ENCODE measurements at regions not wholly inside any gene's neighbourhood (a gene's known extent, or its start where the extent isn't known, plus 50 kb on each side); places are given as distances from the start of the nearest gene placed in this dataset.
"Not testable (repeated sequence)": the region's sequence is repeated elsewhere in the genome, so short reads cannot be mapped to it uniquely, and the experiment has no call there.

- no peak for DNase-seq
Measured at GRCh38 chr3:137642831-137643230, 121.3 kb upstream of the SOX14 start.

DNA sequence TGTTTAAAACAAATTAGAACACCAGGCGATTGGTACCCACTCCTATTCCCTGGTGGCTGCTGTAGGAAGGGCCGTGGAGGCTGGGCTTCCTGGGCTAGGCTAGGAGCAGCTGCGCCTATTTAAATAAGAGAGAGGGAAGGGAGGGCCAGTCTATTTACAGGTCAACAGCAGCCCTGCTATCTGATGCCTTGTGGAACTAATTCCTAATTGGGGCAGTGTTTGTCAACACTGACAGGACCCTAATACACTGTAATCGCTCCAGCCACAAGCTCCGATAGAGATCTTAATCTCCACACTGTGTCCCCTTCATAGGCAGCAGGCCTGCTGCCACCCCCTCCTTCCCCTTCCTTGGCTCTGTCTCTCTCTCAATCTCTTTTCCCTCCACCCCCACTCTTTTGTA is 116.9 kb upstream of the SOX14 start:
- no peak for DNase-seq

DNA sequence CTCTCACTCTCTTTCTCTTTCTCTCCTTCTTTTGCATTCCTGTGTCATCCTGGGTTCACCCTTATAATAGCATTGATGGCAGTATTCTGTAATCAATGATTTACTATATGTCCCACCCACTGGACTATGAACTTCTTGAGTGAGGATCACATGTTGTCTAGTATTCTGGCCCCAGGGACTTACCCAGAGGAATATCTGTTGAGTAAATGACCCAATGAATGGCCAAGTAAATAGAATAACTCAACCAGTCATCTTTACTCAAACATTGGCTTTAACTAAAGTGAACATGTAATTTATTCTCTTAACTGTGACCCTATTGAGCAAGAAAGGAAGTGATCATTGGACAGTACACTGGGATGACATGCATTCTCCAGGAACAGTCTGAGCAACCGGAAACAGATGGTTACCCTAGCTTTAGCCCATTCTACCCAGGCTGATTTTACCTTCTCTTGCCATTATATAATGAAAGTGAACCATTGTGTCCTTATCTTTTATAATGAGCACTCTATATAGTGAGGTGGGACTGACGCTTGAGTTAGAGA is 94.5 kb upstream of the SOX14 start:
- no peak for DNase-seq

DNA sequence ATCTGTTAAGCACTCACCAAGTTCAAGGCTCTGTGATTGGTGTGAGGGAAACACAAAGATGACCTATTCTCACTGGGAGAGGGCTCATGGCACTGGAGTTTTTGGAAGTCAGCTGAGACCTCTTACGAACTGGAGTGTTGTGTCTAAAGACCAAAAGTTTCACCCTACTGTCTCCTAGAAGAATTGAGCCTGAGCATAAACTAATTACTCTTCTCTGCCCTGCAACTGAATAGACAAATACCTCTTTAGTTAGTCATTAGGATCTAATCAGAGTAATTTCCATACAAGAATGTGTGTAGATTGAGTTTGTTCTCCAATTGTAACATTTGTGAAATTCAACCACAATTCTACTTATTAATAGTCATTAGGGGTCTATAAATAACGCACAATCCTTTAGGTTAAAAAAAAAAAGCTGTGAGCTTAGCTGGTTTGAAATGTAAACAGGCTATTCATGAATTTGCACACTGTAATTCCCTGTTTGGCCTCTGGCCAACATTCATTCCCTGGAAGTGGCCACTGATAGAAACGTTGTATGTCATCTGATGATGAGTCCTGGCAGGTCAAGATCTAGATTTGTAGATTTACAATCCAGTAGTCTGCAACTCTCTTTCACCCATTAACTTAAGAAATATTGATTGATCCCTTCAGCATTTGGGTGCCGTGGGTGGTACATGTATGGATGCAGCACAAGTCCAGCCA is 76.8 kb upstream of the SOX14 start:
- no peak for DNase-seq

- DNase-seq: no peak
Measured at GRCh38 chr3:137692803-137693431, 71.2 kb upstream of the SOX14 start.

DNA sequence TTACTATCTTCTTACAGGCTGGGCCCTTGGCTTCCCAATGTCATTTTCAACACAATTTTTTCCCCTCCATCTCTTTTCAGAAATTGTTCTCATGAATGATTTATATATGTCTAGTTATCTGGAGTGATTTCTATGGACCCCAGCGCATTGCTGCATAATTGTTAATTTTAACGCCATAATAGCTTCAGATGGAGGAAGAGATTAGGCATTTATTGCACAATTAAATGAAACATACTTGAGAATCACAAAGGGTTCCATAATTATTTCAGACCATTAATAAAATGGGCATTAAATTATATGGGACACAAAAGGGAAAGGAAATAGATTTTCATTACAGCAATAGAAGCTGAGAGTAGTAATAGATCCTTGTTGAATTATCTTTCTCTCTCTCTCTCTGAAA is 70.3 kb upstream of the SOX14 start:
- no peak for DNase-seq

DNA sequence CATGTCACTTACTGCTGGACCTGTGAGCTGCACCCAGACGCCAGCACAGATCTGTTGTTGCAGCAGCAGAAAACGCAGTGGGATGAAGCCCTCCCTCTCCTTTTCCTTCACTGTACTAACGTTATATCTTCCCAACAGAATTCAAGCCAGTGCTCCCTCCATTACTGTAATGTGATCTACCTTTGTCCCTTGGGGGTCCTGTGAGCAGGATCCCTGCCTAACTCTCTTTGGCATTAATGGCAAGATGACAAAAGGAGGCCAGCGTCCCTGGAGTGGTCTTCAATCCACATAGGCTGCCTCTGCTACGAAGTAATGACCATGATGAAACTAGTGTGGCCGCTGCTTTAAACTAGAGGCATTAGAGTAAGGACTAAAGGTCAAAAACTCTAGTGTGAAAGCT is 69.3 kb upstream of the SOX14 start:
- DNase-seq: no peak

DNA sequence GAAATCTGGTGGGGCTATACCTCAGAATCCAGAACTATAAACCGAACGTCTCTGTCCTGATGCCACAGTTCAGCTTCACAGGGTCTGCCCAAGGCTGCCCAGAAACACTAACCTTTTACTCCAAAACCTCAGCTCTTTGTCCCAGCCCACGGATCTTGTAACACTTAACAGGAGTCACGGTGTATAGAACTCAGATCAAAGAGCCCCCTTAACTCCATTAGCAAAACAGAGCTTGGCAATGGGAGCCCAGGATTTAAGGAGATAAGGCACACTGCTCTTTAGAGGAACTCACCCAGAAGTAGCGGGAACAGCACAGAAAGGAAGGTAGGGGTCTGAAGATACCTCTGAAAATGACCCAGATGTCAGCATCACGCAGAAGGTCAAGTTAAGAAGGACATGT is 68.8 kb upstream of the SOX14 start:
- no peak for DNase-seq

DNA sequence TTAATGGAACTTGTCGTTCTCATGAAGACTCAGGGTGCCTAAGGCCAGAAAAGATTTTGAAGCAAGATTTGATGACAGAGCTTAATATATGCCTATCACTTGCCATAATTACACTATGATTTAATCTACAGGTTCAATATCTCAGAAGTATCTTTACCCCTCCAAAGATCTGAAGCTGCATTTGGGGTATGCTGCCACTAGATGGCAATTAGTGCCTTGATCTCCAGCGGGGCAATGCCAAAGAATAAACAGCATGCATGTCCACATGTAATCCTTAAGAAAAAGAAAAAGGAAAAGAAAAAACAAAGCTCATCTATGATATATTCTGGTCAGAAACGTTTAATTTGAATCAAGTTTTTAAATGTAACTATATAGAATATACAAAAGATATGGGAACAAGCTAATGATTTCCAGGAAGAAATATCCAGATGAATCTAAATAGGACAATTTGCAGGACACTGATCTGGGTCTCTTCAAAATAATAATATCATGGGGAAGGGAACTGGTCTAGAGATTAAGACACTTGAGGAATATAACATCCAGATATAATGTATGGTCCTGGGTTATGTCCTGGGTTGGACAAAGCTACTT is 55.0 kb upstream of the SOX14 start:
- DNase-seq: no peak

GRCh38 chr3:137713965-137714364 is 50.1 kb upstream of the SOX14 start:
- DNase-seq: not testable (repeated sequence)
